ENCODE measurements at regions not wholly inside any gene's neighbourhood (a gene's known extent, or its start where the extent isn't known, plus 50 kb on each side); places are given as distances from the start of the nearest gene placed in this dataset.

DNA sequence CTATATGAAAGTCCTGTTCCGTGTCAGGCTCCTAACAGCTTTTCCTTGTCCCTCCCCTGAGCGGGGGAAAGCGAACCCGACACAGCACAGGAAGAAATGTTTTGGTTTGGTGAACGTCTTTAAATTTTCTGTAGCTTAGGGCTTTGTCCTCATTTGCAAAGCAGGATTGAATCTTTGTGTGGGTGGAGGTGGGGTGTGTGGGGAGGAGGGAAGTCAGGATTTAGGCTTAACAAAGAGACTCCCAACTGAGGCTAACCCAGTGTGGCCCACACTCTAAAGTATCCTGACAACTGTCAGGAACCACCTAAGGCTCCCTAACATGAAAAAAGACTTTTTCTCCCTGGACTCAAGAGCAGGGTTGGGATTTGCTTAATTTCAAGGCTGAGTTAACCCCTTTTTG is 376.2 kb upstream of the C1orf174 start:
- no peak for DNase-seq (ENCODE audit: low spot score)

DNA sequence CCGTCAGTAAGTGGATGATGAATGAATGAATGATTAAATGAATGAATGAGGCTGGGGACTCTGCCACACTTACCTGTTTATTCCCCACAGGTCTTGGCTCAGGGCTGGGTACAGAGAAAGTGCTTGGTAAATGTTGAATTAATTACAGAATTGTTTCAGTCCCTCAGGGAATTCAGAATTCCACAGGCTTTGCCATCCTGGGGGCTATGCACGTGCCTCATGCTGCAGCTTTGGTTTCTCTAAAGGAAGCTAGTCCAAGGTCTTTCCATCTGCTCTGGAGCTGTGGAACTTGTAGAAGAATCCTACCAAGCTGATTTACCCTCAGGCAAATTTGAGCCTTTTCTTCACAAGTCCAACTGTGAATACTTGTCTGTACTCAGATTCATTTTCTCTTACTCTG is 376.8 kb upstream of the AJAP1 start:
- DNase-seq (ENCODE audit: low spot score) = no peak

DNA sequence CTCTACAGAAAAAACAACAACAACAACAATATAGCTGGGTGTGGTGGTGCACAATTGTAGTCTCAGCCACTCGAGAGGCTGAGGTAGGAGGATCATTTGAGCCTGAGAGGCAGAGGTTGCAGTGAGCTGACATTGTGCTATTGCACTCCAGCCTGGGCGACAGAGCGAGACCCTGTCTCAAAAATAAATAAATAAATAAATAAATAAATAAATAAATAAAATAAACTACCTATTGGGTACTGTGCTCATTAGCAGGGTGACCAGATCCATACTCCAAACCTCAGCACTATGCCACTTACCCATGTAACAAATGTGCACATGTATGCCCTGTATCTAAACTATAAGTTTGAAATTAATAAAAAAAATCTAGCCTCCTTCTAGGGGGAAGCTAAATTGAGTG is 369.4 kb upstream of the AJAP1 start:
- no peak for DNase-seq (ENCODE audit: low spot score)

DNA sequence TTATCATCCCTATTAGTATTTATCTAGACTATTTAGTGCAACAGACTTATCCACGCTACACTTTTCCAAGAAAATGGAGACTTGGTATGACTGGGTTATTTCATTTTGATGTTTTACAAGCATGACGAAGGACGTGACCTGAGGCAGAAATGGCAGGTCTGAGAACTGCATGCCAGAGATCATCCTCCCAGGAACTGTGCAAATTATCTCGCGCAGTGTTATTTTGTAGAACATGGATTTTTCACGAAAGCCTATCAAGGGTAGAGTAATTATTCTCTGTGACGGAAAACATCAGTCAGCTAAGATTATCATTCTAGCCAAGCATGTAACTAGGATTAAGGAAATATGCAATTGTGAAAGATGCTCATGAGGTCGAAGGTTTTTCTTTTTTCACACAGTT is 361.5 kb upstream of the AJAP1 start:
- DNase-seq (ENCODE audit: low spot score) = no peak

DNA sequence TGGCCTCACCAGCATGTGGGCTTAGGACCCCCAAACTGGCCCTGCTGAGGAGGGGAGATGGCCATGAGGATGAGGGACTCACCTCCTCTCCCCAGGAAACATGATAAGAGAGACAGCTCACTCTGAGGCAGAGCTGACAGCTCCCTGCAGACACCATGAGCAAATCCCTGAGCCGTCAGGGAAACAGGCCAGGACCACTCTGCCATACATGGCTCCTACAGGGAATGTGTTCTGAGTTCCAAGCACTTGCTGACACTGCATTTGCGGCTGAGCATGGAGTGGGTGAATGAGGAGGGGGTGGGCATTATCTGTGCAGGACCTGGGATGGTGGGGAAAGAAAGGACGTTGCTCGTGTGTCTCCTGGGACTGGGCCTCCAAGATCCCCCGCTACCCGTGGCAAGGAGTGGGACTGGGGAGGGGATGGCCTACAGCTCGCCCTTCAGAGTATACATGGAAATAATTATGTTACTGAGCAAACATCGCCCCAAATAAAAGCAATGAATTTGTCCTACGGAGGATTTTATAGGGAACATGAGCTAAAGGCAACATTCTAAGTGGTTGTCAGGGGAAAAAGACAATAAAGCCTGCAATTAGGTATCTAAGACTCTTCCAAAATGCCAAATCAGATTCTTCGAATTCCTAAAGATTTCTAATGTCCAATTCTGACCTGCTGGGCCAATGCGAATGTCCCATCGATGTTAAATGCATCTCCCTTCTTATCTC is 355.9 kb upstream of the AJAP1 start:
- no peak for DNase-seq (ENCODE audit: low spot score)

DNA sequence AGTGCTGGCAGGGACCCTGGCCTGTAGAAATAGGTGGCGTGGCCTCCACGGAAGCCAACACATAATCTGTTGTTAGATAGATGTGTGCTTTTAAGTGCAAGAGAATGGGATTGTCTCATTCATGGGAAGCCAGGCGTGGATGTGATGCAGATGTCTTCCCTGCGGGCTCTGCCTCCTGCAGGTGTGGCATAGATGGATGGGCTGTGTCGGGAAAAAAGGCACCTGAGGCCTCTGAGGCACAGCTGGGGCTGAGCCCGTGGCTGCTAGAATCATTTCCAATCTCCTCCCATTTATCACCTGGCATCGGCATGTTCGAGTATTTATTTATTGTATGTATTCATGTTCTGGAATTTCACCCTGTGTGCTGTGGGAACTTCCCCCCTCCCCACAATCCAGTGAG is 353.4 kb upstream of the AJAP1 start:
- no peak for DNase-seq (ENCODE audit: low spot score)

DNA sequence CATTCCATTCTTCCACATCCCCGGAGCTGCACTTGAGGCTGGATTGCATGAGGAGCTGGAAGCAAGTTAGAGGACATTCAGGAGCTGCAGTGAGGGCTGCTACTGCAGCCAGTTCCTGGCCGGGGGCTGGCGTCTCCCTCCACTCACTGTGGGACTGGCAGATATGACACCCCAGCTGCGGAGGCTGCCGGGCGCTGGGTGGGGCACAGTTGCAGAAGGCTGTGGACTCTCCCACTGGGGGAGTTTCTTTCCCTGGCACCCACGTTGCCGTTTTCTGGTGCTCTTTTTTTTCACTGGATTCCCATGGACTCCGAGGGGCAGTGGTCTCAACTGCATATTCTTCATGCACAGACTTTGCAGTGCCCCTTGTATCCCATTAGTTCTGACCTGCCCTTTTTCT is 351.1 kb upstream of the AJAP1 start:
- DNase-seq (ENCODE audit: low spot score) = no peak

DNA sequence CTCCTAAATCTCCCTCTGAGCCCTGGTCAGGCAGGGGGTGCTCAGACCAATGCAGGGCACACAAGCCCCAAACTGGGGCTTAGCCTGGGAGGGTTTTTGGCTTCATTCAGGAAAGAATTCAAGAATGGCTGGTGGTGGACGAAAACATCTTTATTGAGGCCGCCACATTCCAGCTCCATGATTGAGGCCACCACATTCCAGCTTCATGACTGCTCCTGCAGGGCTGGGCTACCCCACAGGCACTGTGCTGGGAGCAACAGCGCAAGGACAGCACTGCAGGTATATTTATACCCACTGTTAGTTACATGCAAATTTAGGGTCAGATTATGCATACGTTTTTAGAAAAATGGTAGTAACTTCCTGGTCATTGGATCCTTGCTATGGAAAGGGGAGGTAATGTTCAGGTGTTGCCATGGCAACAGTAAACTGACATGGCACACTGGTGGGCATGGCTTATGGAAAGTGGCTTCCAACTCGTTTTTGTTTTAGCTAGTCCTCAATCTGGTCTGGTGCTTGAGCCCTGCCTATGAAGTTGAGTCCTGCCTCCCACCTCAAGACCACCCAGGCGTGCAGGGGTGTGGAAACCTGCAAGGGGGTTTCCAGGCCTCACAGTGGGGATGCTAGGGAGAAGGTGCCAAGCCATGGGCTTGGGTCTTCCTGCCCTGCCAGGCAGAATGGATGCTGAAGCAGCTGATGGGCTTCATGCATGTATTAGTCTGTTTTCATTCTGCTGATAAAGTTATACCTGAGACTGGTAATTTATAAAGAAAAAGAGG is 348.7 kb upstream of the AJAP1 start:
- DNase-seq (ENCODE audit: low spot score) = no peak

DNA sequence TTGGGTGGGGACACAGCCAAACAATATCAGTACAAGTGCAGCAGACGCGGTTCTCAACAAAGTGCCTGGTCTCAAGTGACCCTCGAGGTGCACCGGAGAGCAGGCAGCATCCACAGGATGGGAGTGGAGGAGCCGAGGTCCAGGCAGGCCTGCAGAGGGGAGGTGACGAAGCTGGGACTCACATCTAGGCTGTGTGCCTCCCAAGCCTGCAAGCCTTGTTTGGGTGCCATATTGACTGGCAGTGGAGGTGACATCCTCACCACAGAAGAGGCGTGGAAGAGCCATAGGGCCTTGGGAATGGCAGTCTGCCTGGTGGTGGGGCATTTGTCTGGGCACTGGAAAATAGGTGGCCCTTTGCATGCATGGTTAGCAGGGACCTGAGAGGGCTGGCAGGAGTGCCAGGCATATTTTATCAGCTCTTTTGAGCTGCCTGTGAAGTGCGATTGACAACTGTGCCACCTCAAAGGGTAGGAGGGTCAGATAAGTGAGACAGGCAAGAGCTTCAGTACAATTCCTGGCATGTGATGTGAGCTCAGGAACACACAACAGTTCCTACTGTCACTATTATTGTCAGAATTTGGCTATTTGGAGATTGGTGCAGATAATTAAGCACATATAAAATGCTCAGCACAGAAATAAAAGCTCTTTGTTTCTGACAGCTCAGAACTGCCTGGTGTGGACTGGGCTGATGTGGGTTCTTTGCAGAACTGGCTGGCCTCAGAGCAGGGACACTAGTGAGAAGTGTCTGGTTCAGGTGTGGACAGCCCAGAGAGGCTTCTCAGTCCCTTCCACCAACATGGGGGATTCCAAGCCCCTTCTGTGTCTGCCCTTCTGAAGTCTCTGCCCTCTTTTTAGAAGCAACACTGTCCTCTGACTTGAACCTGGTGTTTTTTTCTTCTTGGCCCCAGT is 347.6 kb upstream of the AJAP1 start:
- DNase-seq (ENCODE audit: low spot score) = no peak

DNA sequence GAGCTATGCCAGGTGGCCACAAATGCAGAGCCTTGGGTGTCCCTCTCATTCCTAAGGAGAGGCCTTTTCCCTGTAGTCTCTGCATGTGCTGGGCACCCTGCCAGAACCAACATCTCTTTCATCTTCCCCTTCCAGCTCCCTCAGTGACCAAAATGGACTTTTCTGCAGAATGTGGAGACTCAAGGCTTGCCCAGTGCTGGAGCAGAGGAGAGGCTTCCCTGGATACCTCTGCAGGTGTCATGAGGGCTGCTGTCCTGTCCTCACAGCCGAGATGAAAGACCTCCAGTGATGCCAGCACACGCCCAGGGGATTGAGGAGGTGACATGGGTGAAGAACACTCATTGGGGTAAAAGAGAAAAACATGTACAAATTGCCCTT is 347.0 kb upstream of the AJAP1 start:
- no peak for DNase-seq (ENCODE audit: low spot score)

DNA sequence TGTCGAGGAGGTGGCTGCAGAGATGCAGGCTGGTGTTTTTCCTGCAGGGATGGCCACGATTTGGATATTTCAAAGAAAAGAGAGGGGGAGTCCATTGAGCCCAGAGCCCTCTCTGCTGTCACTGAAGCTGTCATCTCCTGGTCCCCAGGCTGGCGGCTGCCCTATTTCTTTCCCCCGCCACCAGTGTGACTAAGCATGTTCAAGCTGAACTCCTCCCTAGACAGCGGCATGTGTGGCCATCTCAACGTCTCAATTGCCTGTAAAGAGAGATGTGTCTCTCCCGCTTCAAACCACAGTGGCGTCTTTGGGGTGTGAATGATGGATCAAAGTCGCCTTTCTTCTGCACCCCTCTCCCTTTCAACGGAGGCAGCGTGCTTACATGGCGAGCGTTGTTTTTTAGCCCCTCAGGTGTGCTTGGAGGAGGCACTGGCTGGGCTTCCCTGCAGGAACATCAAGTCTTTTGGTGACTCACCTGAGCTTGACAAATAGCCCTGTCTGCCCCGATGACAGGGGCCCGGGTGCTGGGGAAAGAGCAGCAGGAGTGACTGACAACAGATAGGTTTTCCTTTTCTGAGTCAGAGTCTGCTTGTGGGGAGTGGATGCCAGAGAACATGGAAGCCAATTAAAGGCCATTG is 346.4 kb upstream of the AJAP1 start:
- no peak for DNase-seq (ENCODE audit: low spot score)

DNA sequence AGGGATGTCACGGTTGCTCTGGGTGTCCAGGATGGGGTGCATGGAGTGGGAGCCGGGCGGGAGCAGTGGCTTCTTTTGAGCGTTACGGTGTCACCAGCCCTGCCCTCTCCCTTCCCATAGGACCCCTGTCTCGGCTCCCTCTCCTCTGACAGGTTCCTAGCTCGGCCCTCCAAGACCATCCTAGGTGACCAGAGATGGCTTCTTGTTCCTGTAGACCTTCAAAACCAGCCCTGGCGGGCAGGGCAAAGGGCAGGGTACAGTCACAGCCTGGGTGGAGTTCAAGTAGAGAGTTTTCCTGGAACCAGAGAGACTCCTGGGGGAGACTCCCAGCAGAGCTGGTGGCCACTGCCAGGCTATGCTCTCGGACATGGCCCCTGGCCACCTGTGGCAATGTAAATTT is 345.6 kb upstream of the AJAP1 start:
- no peak for DNase-seq (ENCODE audit: low spot score)

DNA sequence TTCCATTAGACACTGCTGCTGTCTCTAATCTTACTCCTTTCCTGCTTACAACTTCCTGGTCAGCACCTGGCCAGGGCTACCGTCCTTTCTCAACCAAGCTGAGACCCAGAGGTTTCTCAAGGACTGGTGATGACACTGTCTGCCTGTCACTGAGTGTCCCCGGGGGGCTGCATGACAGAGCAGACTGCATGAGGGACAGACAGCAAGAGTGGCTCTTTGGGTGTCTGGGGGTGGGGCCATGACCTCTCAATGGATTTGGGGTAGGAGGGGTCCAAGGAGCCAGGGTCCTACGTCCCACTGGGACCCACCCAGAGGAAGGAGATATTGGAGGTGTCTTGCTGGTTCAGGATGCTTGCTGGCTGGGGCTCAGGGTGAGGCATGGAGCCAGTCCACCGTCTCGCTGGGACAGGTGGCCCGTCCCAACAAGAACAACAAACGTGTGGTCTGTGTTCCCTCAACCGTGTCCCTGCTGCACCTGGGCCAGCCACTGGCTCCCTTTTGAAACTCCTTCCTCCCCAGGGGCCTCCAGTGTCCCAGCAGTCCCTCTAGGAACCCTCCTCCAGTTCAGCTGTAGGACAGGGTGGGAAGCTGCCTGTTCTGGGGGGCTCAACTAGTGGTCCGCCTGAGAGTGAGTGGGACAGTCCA is 344.6 kb upstream of the AJAP1 start:
- no peak for DNase-seq (ENCODE audit: low spot score)

DNA sequence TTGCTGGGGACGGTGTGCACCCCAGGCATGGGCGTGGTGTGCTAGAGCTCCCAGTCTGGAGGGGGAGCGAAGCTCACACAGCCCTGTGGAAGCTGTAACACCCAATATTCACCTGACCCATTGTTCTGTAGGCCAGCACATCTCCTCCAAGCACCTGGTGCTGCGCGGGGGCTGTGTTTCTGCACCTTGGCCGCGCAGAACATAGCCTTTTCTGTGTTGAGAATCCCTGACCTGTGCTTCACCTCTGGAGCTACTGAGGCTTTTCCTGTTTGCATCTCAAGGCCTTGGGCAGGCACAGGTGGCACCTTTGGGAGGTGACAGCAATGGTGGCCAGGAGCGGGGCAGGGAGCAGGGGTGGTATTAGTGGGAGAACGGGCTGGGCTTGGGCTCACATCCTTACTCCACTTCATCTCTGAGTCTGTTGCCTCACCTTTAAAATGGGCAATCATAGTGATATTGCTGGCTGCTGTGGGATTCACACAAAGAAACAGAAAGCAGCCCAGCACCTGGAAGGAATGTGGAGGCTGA is 343.9 kb upstream of the AJAP1 start:
- DNase-seq (ENCODE audit: low spot score) = no peak

DNA sequence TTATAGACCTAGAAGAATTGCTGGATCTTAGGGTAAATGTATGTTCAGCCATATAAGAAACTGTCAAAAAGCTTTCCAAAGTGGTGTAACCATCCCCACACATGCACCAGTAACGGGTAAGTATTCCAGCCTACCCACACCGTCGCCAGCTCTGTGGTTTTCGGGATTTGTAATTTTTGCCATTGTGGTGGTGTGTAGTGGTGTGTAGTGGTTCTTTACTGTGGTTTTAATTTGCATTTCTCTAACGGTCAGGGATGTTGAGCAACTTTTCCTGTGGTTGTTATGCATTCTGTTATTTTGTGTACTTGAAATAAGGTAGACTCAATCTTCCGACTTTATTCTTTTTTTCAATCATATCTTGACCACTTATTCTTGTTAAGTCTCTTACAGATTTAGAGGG is 342.4 kb upstream of the AJAP1 start:
- DNase-seq (ENCODE audit: low spot score) = no peak

DNA sequence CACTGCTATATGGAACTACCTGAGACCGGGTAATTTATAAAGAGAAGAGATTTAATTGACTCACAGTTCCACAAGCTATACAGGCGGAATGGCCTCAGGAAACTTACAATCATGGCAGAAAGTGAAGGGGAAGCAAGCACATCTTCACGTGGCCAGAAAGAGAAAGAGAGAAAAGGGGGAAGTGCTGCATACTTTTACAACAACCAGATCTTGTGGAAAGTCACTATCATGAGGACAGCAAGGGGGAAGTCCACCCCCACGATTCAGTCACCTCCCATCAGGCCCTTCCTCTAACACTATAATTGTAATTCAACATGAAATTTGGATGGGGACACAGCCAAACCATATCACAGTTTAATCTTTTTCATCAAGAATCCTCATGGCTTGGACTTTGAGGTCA is 339.2 kb upstream of the AJAP1 start:
- no peak for DNase-seq (ENCODE audit: low spot score)

DNA sequence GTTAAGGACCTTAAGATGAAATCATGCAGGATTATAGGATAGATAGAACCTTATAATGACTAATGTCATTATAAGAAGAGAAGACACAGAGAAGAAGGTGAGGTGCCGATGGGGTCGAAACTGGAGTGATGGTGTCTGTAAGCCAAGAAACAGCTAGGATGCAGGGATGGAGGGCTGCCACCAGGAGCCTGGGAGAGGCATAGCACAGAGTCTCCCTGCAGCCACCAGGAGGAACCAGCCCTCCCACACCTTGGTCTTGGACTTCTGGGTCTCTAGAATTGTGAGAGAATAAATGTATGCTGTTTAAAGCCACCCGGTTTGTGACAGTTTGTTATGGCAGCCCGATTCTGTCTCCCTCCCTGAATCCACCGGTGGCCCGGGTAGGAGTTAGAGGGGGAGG is 337.2 kb upstream of the AJAP1 start:
- no peak for DNase-seq (ENCODE audit: low spot score)

DNA sequence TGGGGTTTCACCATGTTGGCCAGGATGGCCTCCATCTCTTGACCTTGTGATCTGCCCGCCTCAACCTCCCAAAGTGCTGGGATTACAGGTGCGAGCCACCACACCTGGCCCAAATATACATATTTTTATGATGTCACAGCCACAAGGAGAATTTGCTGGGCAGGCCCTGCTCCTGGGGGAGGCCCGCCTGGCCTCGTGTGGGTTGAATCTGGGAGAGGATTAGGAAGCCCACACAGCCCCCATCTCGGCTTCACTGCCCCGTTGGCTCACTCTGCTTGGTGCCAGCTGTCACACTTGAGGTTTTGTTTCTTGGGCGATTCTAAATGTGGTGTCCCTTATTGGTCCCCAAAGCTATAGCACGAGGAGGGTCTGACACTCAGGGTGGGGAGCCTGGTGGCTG is 335.7 kb upstream of the AJAP1 start:
- DNase-seq (ENCODE audit: low spot score) = no peak

DNA sequence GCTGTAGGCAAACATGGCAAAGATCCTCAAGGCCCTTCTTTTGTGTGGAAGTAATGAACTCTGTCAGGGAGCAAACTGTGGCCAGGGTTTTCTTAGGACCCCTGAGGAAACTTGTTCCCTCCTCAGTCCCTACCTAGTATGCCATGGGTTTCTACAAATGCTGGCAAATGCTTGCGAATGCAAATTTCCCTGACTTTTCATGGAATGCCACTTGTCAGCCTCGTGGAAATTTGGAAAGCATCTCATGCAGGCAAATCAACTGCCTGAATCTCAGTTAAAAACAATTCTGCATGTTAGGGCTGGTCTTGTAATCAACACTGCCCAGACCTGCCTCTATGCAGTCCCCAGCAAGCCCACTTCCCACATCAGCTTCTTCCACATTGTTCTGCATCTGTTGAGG is 334.9 kb upstream of the AJAP1 start:
- no peak for DNase-seq (ENCODE audit: low spot score)

DNA sequence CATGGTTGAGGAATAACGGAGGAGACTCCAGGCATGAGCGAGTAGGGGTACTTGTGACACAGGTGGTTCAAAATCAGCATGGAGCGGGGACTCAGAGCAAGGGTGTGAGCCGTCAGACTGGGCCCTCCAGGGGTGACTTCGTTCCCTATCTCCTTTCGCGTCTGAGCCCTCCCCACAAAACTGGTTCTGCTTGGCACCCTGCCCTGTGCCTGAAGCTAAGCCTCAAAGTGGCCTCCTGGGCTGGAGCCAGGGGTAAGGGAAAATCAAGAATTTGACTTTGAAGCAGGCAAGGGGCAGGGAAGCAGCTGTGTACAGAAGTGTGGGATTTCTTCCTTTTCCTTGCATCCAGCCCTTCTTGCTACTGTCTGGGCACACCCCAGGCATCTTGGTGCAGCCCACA is 331.5 kb upstream of the AJAP1 start:
- DNase-seq (ENCODE audit: low spot score) = no peak

DNA sequence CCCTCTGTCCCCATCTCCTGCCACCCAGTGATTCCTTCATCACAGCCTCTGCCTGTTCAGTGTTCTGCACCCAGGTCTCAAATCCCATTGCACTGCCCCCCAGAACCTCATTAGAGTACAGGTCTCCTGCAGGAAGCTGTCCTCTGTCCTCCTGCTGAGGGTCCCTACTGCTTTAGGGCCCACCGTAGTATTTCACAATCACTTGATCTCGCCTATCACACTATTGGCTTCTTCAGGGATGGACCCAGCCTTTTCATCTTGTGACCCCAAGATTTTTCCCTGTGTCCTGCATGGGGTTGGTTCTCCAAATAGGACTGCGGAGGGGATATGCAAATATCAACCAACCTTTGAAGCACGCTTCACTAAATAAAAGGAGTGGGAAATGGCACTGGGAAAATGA is 331.1 kb upstream of the AJAP1 start:
- DNase-seq (ENCODE audit: low spot score) = no peak

DNA sequence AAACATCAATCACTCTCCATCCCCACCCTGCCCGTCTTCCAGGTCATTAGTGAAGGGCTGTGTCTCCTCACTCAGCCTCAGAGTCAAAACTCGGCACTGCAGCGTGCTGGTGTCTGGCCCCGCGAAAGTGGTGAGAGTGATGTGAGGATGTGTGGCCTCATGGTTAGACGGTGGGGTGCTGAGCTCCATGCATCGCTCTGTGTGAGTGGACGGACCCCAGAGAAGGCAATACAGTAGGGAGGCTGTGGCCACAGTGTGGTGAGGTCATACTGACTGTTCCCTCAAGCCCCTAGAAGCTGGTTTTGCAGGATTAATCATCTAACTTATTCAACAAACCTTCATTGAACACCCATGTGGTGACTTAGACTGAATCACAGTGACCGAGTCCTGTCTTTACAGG is 329.9 kb upstream of the AJAP1 start:
- no peak for DNase-seq (ENCODE audit: low spot score)
